ENCODE measurements at regions not wholly inside any gene's neighbourhood (a gene's known extent, or its start where the extent isn't known, plus 50 kb on each side); places are given as distances from the start of the nearest gene placed in this dataset.
"Not testable (repeated sequence)": the region's sequence is repeated elsewhere in the genome, so short reads cannot be mapped to it uniquely, and the experiment has no call there.

DNA sequence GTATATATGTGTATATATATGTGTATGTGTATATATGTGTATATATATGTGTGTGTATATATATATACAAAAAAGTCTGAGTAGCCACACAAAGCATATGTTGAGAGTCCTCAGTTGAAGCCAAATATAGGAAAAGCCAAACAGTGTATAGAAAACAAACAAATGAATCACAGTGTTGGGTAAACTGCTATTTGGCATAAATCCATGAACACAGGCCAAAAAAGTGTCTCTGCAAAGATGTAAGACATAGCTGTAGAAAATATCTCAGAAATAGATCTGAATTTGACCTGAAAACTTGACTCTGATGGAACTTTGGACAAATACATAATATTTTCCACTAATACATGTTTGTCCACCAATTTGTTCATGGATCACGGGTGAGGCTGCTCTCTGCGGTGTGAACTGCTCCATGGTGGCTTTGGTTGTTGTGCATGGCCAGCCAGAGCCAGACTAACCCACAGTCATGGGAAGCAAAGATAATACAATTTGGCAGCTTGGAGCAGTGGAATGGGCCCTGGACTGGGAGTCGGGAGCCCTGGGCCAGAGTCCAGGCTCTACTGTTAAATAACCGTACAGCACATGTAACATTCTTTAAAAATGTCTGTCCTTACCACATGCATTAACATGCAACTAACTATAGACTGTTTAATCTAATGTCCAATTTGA lies 76.9 kb upstream of the EED start:
- DNase-seq (ENCODE audit: low spot score): no peak

DNA sequence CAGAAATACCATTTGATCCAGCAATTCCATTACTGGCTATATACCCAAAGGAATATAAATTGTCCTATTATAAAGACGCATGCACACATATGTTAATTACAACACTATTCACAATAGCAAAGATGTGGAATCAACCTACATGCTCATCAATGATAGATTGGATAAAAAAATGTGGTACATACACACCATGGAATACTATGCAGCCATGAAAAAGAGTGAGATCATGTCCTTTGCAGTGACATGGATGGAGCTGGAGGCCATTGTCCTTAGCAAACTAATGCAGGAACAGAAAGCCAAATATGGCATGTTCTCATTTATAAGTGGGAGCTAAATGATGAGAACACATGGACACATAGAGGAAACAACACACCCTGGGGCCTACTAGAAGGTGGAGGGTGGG lies 78.3 kb upstream of the EED start:
- DNase-seq (ENCODE audit: low spot score): not testable (repeated sequence)

DNA sequence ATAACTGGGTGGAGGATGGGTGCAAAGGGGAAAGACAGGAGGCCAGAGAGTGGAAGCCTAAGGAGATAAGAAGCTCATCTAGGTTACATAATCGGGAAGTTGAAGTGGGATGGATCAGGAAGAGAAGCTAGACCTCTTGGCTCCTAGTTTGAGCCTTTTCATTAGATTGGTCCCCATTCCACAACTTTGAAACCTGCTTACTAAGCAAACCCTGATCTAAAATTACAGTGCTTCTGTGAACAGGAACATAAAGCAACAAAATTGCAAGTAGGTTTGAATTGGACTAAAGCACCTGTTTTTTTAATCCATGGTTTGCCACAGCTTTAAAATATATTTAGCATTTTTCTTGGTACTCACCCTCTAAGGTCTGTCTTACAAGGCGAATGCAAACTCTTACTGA lies 80.4 kb upstream of the EED start:
- DNase-seq (ENCODE audit: low spot score): no peak

DNA sequence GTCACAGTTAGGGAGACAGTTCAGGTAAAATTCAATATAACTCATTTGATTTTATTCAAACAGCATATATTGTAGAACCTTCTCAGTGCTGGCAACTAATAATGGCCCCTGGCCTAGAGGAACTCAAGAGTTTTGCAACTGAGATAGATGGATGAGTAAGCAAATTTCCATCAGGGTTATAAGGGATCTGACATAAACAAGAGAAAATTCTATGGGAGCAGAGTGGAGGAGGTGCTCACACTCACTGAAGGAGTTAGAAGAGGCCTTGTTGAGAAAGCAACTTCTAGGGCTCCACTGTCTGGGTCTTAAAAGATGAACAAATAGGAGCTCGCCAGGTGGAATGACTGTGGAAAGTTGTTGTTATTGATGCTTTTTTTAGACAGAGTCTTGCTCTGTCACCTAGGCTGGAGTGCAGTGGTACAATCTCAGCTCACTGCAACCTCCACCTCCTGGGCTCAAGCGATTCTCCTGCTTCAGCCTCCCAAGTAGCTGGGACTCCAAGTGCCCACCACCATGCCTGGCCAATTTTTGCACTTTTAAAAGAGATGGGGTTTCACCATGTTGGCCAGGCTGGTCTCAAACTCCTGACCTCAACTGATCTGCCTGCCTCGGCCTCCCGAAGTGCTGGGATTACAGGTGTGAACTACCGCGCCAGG lies 81.2 kb upstream of the EED start:
- DNase-seq (ENCODE audit: low spot score): not testable (repeated sequence)

DNA sequence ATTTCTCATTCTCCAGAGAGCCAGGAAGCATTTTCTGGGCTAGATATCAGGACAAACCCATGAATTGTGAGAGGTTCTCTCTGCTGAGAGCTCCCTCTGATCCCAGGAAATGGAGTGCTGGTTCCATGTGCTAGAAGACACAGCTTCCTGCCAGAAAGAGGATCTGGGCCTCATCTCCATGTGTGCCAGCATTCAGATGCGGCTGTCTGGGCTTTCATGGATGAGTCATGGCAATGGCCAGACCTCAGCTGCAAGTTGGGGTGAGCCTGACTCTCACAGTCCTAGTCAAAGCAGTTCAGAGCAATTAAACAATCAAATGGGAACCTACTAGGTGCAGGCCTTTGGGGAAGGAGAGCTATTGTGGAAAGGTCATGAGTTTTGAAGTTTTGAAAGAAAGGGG lies 82.3 kb upstream of the EED start:
- no peak for DNase-seq (ENCODE audit: low spot score)

DNA sequence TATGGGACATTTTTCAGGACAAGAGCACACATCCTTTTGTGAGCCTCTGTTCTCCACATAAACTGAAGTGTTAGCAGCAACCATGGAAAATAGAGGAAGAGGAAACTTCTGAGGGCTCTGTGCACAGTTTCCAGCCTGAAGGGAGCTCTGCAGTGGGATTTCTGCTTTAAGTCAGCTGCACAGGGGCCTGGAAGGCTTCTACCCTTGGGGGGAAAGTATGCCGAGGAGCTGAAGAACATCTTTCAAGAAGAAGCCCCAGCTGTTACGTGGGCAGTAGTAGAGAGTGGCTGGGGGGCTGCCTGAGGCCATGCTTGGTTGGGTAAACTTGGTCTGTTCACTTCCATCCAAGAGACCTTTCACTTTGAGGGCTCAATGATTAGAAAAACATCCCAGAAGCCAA lies 82.7 kb upstream of the EED start:
- no peak for DNase-seq (ENCODE audit: low spot score)

DNA sequence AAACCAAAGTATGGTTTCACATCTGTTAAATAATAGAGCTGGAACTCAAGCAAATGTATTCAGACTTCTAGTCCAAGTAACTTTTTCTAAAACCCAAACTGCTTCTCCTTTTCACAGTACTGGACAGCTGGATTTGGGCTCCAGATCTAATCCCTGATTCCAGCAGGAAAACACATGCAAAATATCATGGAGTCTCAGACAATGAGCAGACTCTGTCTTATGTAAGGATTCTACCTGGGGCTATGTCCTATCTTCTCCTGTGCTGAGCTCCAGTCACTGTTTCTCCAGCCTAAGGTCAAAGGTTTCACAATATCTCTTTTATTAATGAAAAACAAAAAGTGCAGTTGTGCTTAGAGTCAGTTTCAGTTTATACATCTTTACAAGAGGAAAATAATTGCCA lies 83.2 kb upstream of the EED start:
- DNase-seq (ENCODE audit: low spot score): no peak

DNA sequence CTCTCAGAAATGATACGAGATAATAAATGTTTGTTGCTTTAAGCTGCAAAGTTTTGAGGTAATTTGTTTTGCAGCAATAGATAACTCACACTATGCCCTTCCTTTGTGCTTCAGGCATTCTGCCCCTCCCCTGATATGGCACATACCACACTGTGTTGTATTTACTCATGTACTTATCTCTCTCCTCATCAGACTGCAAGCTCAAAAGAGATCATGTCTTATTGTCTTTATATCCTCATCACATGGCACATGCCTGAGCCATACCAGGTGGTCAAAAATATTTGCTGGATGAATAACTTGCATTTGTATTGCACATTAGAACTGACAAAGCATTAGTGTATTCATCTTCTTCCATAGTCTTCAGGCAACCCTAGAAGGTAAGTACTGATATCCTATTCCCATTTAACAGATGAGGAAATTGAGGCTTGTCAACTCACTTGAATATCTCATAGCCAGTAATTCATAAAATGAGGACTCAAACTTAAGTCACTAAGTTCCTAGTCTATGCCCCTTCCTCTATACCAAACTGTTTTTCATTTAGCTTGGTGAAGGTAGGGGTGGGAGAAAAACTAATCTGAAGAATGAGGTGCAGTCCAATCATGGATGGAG lies 83.9 kb upstream of the EED start:
- no peak for DNase-seq (ENCODE audit: low spot score)

DNA sequence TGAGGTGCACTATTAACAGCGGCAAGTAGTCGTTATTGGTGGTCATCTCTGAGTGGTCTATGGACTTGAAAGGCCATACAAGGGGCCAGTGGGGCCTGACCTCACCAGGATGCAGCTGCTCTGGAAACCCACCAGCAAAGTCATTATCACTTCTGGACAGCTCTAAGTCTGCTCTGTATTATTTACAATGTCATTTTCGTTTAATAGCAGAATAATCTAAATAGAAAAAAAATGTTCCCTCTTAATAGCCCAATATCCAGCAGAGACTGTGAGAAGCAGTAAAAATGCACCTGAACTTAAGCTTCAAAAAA lies 85.0 kb upstream of the EED start:
- no peak for DNase-seq (ENCODE audit: low spot score)

DNA sequence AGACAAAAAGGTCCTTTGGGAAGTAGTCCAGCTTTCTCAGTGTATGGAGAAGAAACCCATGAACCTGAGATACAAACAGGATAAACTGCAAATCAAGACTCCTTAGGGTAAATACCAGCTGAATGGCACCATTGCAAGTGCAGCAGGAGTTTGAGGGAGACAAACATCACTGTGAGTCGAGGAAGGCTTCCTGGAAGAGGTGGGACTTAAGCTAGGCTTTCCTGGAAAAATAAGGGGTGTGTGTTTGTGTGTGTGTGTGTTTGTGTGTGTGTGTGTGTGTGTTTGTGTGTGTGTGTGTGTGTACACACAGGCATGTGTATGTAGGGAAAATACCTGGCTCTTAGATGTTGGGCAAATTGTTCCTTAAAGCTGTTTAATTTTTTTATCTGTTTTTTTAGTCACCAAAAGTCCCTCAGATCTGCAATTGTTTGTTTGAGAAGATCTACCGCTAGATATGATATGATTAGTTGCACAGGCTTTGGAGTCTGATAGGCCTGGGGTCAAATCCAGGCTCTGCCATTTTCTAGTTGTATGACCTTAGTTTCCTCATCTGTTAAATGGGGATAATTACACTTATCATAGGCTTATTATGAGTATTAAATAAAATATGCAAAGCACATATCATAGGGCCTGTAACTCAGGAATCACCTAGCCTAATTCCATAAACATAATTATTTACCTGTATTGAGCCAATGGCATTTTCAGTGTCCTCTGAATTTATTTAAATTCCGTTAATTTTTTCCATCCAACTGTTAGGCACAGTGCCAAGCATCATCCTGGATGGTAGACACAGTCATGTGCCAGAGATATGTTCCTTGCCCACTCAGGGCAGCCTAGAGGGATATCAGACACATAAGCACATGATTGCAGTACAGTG lies 85.6 kb upstream of the EED start:
- DNase-seq (ENCODE audit: low spot score): no peak

DNA sequence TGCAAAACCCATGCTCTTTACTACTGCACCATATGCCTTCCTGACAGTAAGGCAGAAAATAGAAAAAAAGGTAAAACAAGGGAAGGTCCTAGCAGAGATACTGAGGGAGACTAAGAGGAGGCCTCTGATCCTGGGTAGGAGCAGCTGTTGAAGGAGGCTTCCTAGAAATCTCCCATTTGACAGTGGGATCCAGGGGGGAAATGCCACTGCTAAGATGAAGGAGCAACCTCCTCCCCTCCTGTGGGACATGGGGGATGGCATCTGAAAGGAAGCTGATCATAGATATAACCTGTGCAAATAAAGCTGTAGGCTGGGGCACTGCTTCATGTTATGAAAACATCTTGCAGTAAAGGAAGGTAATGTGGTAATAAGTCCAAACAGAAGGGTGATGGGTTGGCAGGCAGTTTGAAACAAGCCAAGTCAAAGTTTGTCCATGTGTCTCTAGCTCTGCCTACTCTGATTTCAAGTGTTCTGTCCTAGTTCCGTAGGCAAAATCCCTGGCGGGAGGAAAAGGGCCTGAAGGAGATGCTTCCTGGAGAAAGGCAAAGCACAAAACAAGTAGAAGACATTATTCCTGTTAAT lies 86.7 kb upstream of the EED start:
- no peak for DNase-seq (ENCODE audit: low spot score)

DNA sequence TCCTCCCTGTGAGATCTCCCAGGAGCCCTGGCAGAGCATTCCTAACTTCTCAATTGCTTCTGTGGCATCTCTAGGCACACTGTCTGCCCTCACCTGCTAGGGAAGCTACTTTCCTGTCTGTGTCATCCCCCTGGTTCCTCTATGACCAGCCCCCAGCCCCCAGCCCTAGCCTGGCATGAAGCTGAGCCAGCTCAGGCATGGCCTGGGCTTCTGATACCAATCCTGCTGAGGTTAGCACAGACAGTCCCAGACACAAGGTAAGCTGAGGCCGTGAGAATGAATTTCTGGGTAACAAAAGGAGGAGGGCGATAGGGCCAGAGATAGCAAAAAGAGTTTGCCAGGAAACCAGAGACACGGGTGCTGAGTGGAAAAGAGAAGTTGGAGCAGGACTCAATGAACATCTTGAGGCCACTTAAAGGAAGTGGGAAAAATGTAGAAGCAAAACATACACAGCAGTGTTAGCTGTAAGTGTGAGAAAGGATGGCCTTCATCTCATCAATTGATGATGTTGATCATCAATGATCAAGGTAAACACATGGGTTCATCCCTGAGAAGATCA lies 87.6 kb upstream of the PICALM start:
- no peak for DNase-seq (ENCODE audit: low spot score)

DNA sequence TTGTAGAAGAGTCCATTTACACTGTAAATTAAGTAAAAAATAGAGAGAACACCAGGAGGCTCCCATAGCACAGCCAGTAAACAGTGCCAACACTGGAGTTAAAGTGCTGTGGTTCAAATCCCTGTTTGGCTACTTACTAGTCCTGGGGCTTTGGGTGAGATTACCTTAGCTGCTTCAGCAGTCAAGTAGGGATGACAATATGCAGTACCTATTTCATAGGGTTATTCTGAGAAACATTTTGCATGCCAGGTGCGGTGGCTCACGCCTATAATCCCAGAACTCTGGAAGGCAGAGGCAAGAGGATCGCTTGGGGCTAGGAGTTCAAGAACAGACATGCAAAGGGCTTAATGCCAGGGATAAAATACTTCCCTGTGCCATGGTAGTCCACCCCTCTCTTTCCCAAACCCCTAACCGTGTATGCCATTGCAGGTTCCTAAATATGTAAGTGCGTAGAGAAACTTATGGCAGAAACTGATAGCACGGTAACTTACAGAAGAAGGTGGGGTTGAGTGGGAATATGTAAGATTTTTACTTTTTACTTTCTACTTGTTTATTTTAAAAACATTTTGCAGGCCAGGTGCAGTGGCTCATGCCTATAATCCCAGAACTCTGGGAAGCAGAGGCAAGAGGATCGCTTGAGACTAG lies 86.4 kb upstream of the PICALM start:
- no peak for DNase-seq (ENCODE audit: low spot score)

DNA sequence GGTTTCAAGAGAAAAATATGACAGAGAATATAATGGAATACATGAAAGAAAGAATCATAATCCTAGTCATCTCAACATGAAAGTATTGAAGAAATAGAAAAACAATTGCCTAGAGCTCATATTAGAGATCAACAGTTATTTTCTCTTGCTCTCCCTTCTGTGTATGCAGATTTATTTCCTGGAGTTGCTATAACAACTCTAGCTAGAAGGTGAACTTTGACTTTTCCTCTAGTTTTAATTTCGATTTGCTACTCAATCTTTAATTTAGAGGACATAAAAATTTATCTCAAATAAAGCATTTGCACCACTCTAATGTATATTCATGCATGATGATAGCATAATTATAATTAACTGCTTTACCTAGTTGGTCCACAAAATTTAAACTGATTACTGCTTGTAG lies 84.6 kb upstream of the PICALM start:
- DNase-seq (ENCODE audit: low spot score): no peak

DNA sequence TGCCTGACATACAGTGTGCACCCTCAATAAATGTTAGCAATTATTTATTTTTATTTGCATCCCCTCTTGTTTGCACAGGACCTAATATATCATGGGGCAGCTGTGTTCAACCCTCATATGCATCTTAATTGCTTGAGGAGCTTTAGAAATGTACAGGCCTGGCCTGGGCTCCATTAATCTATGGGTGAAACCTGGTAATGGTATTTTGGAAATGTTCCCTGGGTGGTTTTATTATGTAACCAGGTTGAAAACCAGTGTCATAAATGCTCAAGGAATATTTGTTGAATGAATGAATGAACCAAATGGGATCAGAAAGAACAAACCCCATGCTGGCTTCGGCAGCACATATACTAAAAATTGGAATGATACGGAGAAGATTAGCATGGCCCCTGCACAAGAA lies 84.0 kb upstream of the PICALM start:
- DNase-seq (ENCODE audit: low spot score): no peak

DNA sequence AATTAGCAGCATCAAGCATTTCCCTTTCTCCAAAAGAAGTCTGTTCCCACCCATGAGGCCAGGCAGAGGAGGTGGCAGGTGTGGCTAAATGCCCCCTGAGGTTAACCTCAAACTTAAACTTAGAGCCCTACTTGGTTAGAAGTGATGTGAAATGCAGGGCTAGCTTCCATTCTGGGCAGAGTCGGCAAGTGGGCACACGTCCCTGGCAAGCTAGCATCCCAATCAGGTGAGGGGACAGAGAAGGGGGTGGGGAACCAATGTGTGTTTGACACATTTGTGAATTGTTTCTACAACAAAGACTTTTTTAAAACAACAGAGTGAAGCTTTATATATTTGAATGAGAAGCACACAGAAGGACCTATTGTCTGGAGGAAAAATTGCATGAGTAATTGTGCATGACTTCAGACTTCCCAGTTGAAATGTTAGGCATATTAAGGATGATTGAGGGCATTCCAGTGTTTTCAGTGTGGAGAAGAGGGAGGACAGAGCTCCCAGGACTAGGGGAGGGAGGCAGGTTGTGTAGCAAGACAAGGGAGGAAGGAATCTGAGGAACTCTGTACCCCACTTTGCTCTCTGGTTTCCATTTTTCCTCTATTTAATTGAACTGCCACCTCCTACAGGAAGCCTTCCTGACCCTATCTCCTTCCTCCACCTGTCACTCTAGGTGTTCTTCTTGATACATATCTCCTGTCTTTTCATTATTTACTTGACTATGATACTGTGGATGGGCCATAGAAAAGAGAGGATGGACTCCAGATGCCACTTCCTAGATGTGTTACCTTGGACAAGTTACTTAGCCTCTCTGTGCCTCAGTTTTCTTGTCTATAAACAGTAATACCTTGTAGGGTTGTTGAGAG lies 83.3 kb upstream of the PICALM start:
- no peak for DNase-seq (ENCODE audit: low spot score)

DNA sequence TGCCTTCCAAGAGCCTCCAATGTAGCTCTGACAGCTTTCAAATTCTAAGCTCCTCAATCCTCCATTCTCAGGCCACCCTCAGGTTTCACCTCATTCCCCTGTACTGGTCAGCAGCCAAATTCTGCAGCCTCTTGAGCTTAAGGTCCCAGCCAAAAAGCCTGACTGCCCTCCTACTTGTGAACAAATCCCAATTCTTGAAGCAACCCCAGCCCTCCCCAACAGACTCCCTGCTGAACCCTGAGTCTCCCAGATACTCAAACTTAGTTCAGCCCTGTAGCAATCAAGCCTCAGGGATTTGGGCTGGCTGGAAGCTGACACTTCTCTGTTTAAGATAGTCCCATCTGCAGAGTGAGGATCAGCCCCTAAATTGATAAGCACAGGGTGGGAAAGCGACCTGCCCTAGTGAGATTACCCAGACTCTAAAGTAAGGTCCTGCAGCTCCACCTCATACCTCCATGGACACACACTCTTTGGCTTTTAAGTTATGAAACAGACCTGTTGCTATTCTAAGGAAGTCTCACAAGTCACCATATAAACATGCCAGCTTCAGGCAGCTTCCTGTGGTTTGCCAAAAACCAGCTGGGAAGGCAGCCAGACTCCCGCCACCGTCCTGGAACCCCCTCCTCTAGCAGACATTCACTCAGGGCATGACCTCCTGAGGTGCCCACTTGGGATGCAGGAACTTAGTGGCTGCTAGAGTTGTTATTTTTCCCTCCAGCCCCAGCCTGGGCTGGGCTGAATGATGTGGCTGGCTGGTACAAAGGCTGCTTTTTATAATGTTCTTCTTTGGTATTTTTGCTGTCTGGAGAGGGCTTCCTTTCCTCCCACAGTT lies 82.5 kb upstream of the PICALM start:
- no peak for DNase-seq (ENCODE audit: low spot score)

DNA sequence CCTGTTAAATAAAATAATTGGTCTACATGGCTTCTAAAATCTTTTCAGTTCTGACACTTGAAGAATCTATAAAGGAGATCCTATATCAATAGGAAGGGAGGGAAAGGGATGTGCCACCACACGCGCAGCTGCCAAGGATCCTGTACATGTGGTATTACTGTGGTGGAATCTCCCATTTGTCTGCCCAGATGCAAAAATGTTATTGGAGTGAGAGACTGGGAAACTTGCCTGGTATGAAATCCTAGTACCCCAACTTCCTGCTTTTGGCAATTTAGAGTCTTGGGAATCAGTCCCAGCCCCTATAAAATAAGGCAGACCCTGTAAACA lies 81.9 kb upstream of the PICALM start:
- DNase-seq (ENCODE audit: low spot score): no peak

DNA sequence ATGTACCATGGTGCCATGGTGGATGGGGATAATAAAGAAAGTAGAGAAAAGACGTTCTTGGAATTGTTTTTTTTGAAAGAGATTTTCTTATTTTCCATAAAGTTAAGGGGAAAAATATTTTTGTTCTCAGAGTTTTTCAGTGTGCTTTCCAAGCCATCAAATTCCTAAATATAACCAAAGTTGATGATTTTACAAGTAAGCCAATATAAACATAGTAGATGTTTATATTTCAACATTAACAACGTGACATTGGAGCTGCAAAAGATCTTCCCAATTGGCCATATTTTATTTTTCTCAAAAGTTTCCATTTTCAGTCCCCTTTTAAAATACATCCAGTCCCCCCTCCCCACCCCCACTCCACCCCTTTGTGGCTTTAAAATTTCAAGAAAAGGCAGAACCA lies 80.9 kb upstream of the PICALM start:
- no peak for DNase-seq (ENCODE audit: low spot score)

DNA sequence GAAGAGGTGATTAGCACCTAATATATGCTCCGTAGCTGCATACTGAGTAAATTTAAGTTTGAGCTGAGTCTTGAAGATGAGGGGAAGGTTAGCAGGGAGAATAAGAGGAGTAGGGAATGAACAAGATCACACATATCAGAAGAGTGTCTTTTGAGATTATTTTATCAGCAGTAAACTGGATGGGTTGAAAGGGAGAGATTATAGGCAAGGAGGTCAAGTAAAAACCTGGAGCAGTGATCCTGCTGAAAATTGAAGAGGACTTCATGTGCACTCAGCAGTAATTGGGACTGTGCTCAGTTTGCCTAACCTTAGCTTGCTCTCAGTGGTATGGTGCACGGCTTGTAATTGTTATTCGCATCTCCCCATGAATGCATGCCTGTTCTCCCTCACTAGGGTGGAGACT lies 79.5 kb upstream of the PICALM start:
- DNase-seq (ENCODE audit: low spot score): no peak
